Upper lobe of left lung (tissue), 6 donors: ENCODE measurements at regions not wholly inside any gene's neighbourhood (a gene's known extent, or its start where the extent isn't known, plus 50 kb on each side); places are given as distances from the start of the nearest gene placed in this dataset.

ENCODE experiments used
- ATAC-seq, 2 donors: fragments of 200-7000 bp; cut with Tn5 transposase; one replicate each; pipeline ENCODE4 v1.9.1; 2022; ENCODE audit warnings: mild to moderate bottlenecking in 2 of 2, moderate library complexity in 2 of 2; ENCODE audit not compliant: low FRiP score in 2 of 2
- DNase-seq, 2 donors: peaks; one replicate each; pipeline ENCODE4 v3.0.0-alpha.2; 2019 to 2020
- H3K27ac ChIP-seq, 4 donors: fragments of 200-600 bp; sonication (generic); one replicate each; pipeline ENCODE4 v1.5.1; 2016 to 2019
- H3K27me3 ChIP-seq, 4 donors: fragments of 200-600 bp; sonication (generic); one replicate each; pipeline ENCODE4 v1.5.1; 2017 to 2019
- H3K36me3 ChIP-seq, 4 donors: fragments of 200-600 bp; sonication (generic); one replicate each; pipeline ENCODE4 v1.5.1; 2016 to 2019
- H3K4me1 ChIP-seq, 4 donors: fragments of 200-600 bp; sonication (generic); one replicate each; pipeline ENCODE4 v1.5.1; 2018 to 2019
- H3K4me3 ChIP-seq, 4 donors: fragments of 200-600 bp; sonication (generic); one replicate each; pipeline ENCODE4 v1.5.1; 2017 to 2019; ENCODE audit warnings: mild to moderate bottlenecking in 2 of 4, moderate library complexity in 1 of 4
- H3K9me3 ChIP-seq, 4 donors: fragments of 200-600 bp; sonication (generic); one replicate each; pipeline ENCODE4 v1.5.1; 2018 to 2019
- CTCF ChIP-seq, 6 experiments: fragments of 450-650 bp in 4 of 6; fragments of 200-600 bp in 2 of 6; sonication (generic) in 2 of 6; IDR thresholded peaks; one replicate each; pipeline ENCODE4 v1.5.1; 2016 to 2019; ENCODE audit warnings: antibody characterized with exemption in 6 of 6
- EP300 ChIP-seq, 4 donors: sonication (generic); formaldehyde crosslinking; IDR thresholded peaks; one replicate each; pipeline ENCODE4 v1.5.1; 2017; ENCODE audit warnings: antibody characterized with exemption in 4 of 4, control low read depth in 2 of 4
- POLR2A ChIP-seq, 4 donors: fragments of 450-650 bp; IDR thresholded peaks; one replicate each; pipeline ENCODE4 v1.5.1; 2016 to 2017; ENCODE audit warnings: antibody characterized with exemption in 4 of 4, mild to moderate bottlenecking in 2 of 4
- POLR2AphosphoS5 ChIP-seq, 2 donors: sonication (generic); formaldehyde crosslinking; IDR thresholded peaks; one replicate each; pipeline ENCODE4 v1.5.1; 2017; ENCODE audit warnings: antibody characterized with exemption in 2 of 2
- WGBS, 2 donors: methylation state at CpG; one replicate each; pipeline ENCODE4 v1.1.5; 2017 to 2018; 5-methylcytosine and 5-hydroxymethylcytosine counted together
- donor health status: DM: no; HTN: no; CAD: no; lungs with moderate emphysema.
- donor health status: DM: no; HTN: yes; CAD: no; lungs with severe emphysema.

DNA sequence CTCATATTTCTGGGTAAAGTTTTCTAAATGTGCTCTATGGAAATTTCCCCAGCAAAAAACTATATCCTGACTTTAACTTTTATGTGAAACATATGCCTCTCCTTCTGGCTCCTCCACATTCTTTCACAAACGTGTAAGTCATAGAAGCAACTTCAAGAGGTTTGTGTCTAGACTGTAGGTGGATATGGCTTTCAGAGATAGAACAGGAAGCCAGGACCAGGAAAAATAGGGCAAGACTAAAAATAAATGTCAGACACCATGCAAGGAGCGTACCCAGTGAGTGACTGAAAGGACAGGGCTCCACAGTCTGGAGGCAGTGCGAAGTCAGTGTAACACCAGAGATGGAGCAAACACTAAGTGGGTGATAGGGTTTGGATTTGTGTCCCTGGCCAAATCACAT is 240.7 kb downstream of the COX7C start:
- Histone ChIP-seq H3K4me1 (no peaks in the 10 kb centered on the region), H3K9me3 (no peaks in the 10 kb centered on the region), H3K36me3 (no peaks in the 10 kb centered on the region), H3K4me3 (no peak overlapping the region), H3K27me3 (no peaks in the 10 kb centered on the region), H3K27ac (no peak overlapping the region)
- no peak for TF ChIP-seq POLR2AphosphoS5 (IDR thresholded peaks at IDR 0.05)
- TF ChIP-seq EP300 (IDR thresholded peaks at IDR 0.05) = no peak
- TF ChIP-seq CTCF (IDR thresholded peaks at IDR 0.05) = no peak
- TF ChIP-seq POLR2A (IDR thresholded peaks at IDR 0.05) = no peak
- ATAC-seq = no peak
- no peak for DNase-seq
- WGBS, 2 donors = 63 to 68% methylated on average over 3 of the region's 3 CpGs

DNA sequence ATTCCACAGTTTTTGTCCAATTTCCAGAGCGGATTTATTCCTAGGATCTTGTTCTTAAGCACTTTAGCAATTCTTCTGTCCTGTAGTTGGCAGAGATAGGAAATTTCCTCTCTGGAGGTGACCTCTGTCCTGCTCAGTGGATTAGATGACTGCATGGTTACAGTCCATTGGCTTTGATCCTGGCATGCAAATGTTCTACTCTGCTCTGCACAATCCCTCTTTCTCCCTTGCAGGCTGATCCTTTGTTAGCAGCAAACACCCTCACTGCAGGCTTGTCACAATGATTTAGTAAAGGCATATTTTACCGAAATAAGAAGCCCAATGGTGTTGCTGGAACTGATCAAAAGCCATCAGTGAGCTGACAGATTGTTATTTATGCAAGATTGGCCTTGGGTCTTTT is 243.8 kb downstream of the COX7C start:
- H3K27ac ChIP-seq = no peak overlapping the region
- ATAC-seq (no peak), DNase-seq (no peak)
- TF ChIP-seq POLR2AphosphoS5 (IDR thresholded peaks at IDR 0.05) = no peak
- no peak for TF ChIP-seq CTCF (IDR thresholded peaks at IDR 0.05)
- no peak for TF ChIP-seq EP300 (IDR thresholded peaks at IDR 0.05)
- no peak for TF ChIP-seq POLR2A (IDR thresholded peaks at IDR 0.05)
- H3K4me3 ChIP-seq = no peak overlapping the region
- no peaks in the 10 kb centered on the region for H3K27me3 ChIP-seq
- no peaks in the 10 kb centered on the region for H3K36me3 ChIP-seq
- WGBS, 2 donors = 58 to 84% methylated on average over 2 of the region's 2 CpGs
- no peaks in the 10 kb centered on the region for H3K9me3 ChIP-seq
- no peaks in the 10 kb centered on the region for H3K4me1 ChIP-seq

- ATAC-seq = no peak
- DNase-seq = no peak
- Histone ChIP-seq H3K36me3 (no peaks in the 10 kb centered on the region), H3K27me3 (no peaks in the 10 kb centered on the region), H3K9me3 (no peaks in the 10 kb centered on the region), H3K27ac (no peak overlapping the region), H3K4me1 (no peaks in the 10 kb centered on the region), H3K4me3 (no peak overlapping the region)
- 88 to 90% methylated on average over 3 of the region's 3 CpGs for WGBS, 2 donors
- TF ChIP-seq POLR2AphosphoS5 (IDR thresholded peaks at IDR 0.05) (no peak), POLR2A (IDR thresholded peaks at IDR 0.05) (no peak), EP300 (IDR thresholded peaks at IDR 0.05) (no peak), CTCF (IDR thresholded peaks at IDR 0.05) (no peak)
Measured at GRCh38 chr5:86862093-86862492, 244.4 kb downstream of the COX7C start.

DNA sequence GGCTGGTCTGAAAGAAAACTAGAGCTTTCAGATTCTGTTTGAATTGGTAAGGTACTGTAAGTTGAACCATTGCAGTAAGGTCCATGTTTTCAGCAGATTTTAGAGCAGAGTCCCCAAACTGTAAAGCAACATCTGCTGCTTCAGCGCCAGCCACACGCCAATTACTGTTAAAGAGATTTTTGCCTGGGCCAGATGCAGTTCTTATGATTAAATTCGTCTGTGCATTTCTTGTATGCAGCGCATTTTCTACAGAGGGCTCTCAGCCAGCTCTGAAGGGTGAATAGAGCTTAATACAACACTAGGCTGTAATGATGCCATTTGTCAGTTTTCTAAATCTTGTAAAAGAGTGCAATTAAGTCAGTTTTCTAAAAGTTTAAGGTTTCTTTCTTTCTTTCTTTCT is 246.3 kb downstream of the COX7C start:
- DNase-seq = no peak
- WGBS, 2 donors = 71 to 78% methylated on average over 4 of the region's 4 CpGs

More for the DNA sequence above, 246.3 kb downstream of the COX7C start:
- Histone ChIP-seq H3K27me3 (no peaks in the 10 kb centered on the region), H3K27ac (no peak overlapping the region), H3K9me3 (no peaks in the 10 kb centered on the region), H3K4me3 (no peak overlapping the region), H3K4me1 (no peaks in the 10 kb centered on the region), H3K36me3 (no peaks in the 10 kb centered on the region)
- TF ChIP-seq CTCF (IDR thresholded peaks at IDR 0.05) (no peak), EP300 (IDR thresholded peaks at IDR 0.05) (no peak), POLR2AphosphoS5 (IDR thresholded peaks at IDR 0.05) (no peak), POLR2A (IDR thresholded peaks at IDR 0.05) (no peak)
- ATAC-seq = no peak
